CD14-positive monocyte (primary cell): ENCODE measurements at regions not wholly inside any gene's neighbourhood (a gene's known extent, or its start where the extent isn't known, plus 50 kb on each side); places are given as distances from the start of the nearest gene placed in this dataset.

Experiments
- DNase-seq, 3 donors: peaks; one replicate each; pipeline ENCODE4 v3.0.0-alpha.2; 2011 to 2022
- H2AFZ ChIP-seq: 2 replicates; pipeline ENCODE4 v1.6.0; 2012; ENCODE audit warnings: mild to moderate bottlenecking, low read depth, low read length, inconsistent platforms; ENCODE audit not compliant: insufficient read depth, poor library complexity, severe bottlenecking
- H3K27ac ChIP-seq, 2 donors: 1 replicate in 1 of 2; 2 replicates in 1 of 2; pipeline ENCODE4 v1.5.1; 2012 to 2013; ENCODE audit warnings: low read length in 2 of 2, control low read depth in 1 of 2, inconsistent platforms in 1 of 2, low read depth in 1 of 2, mild to moderate bottlenecking in 1 of 2
- H3K27me3 ChIP-seq, 2 donors: one replicate each; pipeline versions ENCODE4 v1.6.0 to v1.6.1; 2011 to 2013; ENCODE audit warnings: low read length in 2 of 2; ENCODE audit not compliant: control insufficient read depth in 2 of 2, insufficient read depth in 2 of 2
- H3K36me3 ChIP-seq, 2 donors: replicated peaks in 1 of 2; 1 replicate in 1 of 2; 2 replicates in 1 of 2; pipeline versions ENCODE4 v1.5.1 to v1.6.1; 2012 to 2013; ENCODE audit warnings: low read length in 2 of 2, control low read depth in 1 of 2, inconsistent platforms in 1 of 2, mild to moderate bottlenecking in 1 of 2; ENCODE audit not compliant: insufficient read depth in 2 of 2, control insufficient read depth in 1 of 2
- H3K4me1 ChIP-seq, 2 donors: 1 replicate in 1 of 2; 2 replicates in 1 of 2; pipeline versions ENCODE4 v1.5.1 to v1.6.1; 2012 to 2013; ENCODE audit warnings: low read length in 2 of 2, control low read depth in 1 of 2, inconsistent platforms in 1 of 2, mild to moderate bottlenecking in 1 of 2, moderate library complexity in 1 of 2; ENCODE audit not compliant: insufficient read depth in 2 of 2, control insufficient read depth in 1 of 2
- H3K4me2 ChIP-seq: replicated peaks from 2 replicates; pipeline ENCODE3; 2012; ENCODE audit warnings: low read length, moderate library complexity, mild to moderate bottlenecking; ENCODE audit not compliant: poor library complexity, severe bottlenecking; ENCODE audit errors: extremely low read depth
- H3K4me3 ChIP-seq, 3 experiments: fragments of 200-600 bp in 1 of 3; sonication (generic) in 1 of 3; replicated peaks in 1 of 3; 1 replicate in 2 of 3; 2 replicates in 1 of 3; pipeline ENCODE4 v1.5.1; 2011 to 2013; ENCODE audit warnings: low read length in 3 of 3, mild to moderate bottlenecking in 3 of 3, control low read depth in 2 of 3, low read depth in 2 of 3, inconsistent platforms in 1 of 3, moderate library complexity in 1 of 3
- H3K79me2 ChIP-seq: 2 replicates; pipeline ENCODE4 v1.6.0; 2012; ENCODE audit warnings: mild to moderate bottlenecking, control low read depth, inconsistent platforms, low read length, moderate library complexity; ENCODE audit not compliant: insufficient read depth
- H3K9ac ChIP-seq: 2 replicates; pipeline ENCODE4 v1.6.0; 2017; ENCODE audit warnings: low read length, mild to moderate bottlenecking; ENCODE audit not compliant: insufficient read depth, poor library complexity, severe bottlenecking
- H3K9me3 ChIP-seq, 2 donors: replicated peaks in 1 of 2; 1 replicate in 1 of 2; 2 replicates in 1 of 2; pipeline versions ENCODE4 v1.5.1 to v1.6.1; 2012 to 2013; ENCODE audit warnings: low read length in 2 of 2, control low read depth in 1 of 2; ENCODE audit not compliant: control insufficient read depth in 1 of 2, insufficient read depth in 1 of 2
- H4K20me1 ChIP-seq: 2 replicates; pipeline ENCODE4 v1.6.0; 2012; ENCODE audit warnings: mild to moderate bottlenecking, low read length, control low read depth, moderate library complexity; ENCODE audit not compliant: insufficient read depth
- H3K27ac Mint-ChIP-seq, 7 donors: one replicate each; pipeline ENCODE4 v1.8.0; 2020; ENCODE audit warnings: mild to moderate bottlenecking in 7 of 7, mixed read lengths in 7 of 7, moderate library complexity in 6 of 7, inconsistent platforms in 2 of 7
- H3K27me3 Mint-ChIP-seq, 3 donors: one replicate each; pipeline ENCODE4 v1.8.0; 2021 to 2022; ENCODE audit warnings: low read depth in 3 of 3, mild to moderate bottlenecking in 3 of 3, mixed read lengths in 3 of 3, moderate library complexity in 3 of 3, inconsistent platforms in 1 of 3
- H3K36me3 Mint-ChIP-seq, 2 donors: one replicate each; pipeline ENCODE4 v1.8.0; 2020; ENCODE audit warnings: mixed read lengths in 2 of 2, inconsistent platforms in 1 of 2, mild to moderate bottlenecking in 1 of 2
- H3K4me1 Mint-ChIP-seq: one replicate; pipeline ENCODE4 v1.8.0; 2020; ENCODE audit warnings: mild to moderate bottlenecking, mixed read lengths
- H3K4me3 Mint-ChIP-seq, 2 donors: one replicate each; pipeline ENCODE4 v1.8.0; 2020; ENCODE audit warnings: mild to moderate bottlenecking in 2 of 2, mixed read lengths in 2 of 2, moderate library complexity in 1 of 2
- H3K9me3 Mint-ChIP-seq, 7 donors: one replicate each; pipeline ENCODE4 v1.8.0; 2020 to 2022; ENCODE audit warnings: mixed read lengths in 7 of 7, mild to moderate bottlenecking in 6 of 7, moderate library complexity in 6 of 7, inconsistent platforms in 2 of 7
- WGBS: methylation state at CpG from one replicate; pipeline ENCODE4 v1.1.5; 2013; ENCODE audit warnings: missing lambda C conversion rate; ENCODE audit not compliant: insufficient coverage; 5-methylcytosine and 5-hydroxymethylcytosine counted together
- intact Hi-C, 2 donors: fragments of 100-400 bp; cut with micrococcal nuclease; formaldehyde crosslinking; loops; one replicate each; pipeline versions ENCODE4 v1.15.0 to v1.15.1; 2023
- TF ChIP-seq, protein P1 (sequence below): fragments of 200-600 bp; IDR thresholded peaks from one replicate; pipeline ENCODE4 v1.8.0; 2022; ENCODE audit warnings: antibody characterized with exemption, mild to moderate bottlenecking

DNA sequence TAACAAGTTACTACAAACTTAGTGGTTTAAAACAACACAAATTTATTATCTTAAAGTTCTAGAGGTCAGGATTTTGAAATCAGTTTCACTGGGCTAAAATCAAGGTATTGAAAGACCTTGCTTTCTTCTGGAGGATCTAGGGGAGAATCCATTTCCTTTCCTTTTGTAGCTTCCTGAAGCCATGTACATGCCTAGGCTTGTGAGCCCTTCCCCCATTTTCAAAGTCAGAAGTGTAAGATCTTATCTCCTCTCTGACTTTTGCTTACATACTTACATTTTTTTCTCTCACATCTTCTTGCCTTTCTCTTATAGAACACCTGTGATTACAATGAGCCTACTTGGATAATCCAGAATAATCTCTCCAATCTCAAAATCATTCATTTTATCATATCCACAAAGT is 78.7 kb upstream of the MBOAT2 start:
- Mint-ChIP-seq H3K36me3 (no peaks in the 10 kb centered on the region), H3K27me3 (peaks cover 0 to 6% (median 4%) of the 10 kb centered on the region in 3 donors), H3K4me3 (no peak overlapping the region), H3K4me1 (no peaks in the 10 kb centered on the region), H3K9me3 (peaks cover 7 to 20% (median 11%) of the 10 kb centered on the region in 7 donors), H3K27ac (no peak overlapping the region)
- no peak for DNase-seq
- Histone ChIP-seq H3K9me3 (peaks cover 0 to 7% of the 10 kb centered on the region in 2 donors), H3K36me3 (no peaks in the 10 kb centered on the region), H2AFZ (no peak overlapping the region), H3K27me3 (no peaks in the 10 kb centered on the region), H4K20me1 (no peaks in the 10 kb centered on the region), H3K79me2 (no peaks in the 10 kb centered on the region), H3K9ac (no peak overlapping the region), H3K27ac (no peak overlapping the region), H3K4me3 (no peak overlapping the region), H3K4me2 (no peak overlapping the region), H3K4me1 (no peaks in the 10 kb centered on the region)
- TF ChIP-seq, protein P1, sequence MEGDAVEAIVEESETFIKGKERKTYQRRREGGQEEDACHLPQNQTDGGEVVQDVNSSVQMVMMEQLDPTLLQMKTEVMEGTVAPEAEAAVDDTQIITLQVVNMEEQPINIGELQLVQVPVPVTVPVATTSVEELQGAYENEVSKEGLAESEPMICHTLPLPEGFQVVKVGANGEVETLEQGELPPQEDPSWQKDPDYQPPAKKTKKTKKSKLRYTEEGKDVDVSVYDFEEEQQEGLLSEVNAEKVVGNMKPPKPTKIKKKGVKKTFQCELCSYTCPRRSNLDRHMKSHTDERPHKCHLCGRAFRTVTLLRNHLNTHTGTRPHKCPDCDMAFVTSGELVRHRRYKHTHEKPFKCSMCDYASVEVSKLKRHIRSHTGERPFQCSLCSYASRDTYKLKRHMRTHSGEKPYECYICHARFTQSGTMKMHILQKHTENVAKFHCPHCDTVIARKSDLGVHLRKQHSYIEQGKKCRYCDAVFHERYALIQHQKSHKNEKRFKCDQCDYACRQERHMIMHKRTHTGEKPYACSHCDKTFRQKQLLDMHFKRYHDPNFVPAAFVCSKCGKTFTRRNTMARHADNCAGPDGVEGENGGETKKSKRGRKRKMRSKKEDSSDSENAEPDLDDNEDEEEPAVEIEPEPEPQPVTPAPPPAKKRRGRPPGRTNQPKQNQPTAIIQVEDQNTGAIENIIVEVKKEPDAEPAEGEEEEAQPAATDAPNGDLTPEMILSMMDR = no peak
- intact Hi-C loops = no loop called here

DNA sequence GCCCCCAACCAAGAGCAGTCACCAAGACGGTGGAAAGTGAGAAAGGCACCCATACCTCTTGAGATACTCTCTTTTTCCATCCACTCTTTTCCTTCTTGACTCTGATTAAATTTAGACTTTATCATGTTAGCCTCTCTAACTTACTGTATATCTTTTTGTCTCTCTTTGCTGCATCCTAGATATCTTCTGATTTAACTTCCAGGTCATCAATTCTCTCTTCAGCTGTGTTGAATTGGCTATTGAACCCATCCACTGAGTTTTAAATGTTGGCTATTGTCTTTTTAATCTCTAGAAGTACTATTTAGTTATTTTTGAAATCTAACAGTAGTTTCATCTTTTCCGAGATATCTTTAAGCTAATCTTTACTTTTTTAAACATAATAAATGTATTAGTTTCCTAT is 78.3 kb upstream of the MBOAT2 start:
- 100% methylated on average over 1 of the region's 2 CpGs for WGBS
- DNase-seq = no peak

More for the DNA sequence above, 78.3 kb upstream of the MBOAT2 start:
- Histone ChIP-seq H3K9ac (no peak overlapping the region), H3K27me3 (no peaks in the 10 kb centered on the region), H3K79me2 (no peaks in the 10 kb centered on the region), H3K36me3 (no peaks in the 10 kb centered on the region), H3K9me3 (peaks cover 0 to 7% of the 10 kb centered on the region in 2 donors), H3K4me1 (no peaks in the 10 kb centered on the region), H3K4me2 (no peak overlapping the region), H2AFZ (no peak overlapping the region), H4K20me1 (no peaks in the 10 kb centered on the region), H3K27ac (no peak overlapping the region), H3K4me3 (no peak overlapping the region)
- peaks cover 0 to 6% (median 4%) of the 10 kb centered on the region in 3 donors for H3K27me3 Mint-ChIP-seq
- TF ChIP-seq, protein P1 = no peak
- H3K36me3 Mint-ChIP-seq = no peaks in the 10 kb centered on the region
- intact Hi-C loops = no loop called here
- H3K9me3 Mint-ChIP-seq = peaks cover 7 to 20% (median 11%) of the 10 kb centered on the region in 7 donors
- no peak overlapping the region for H3K4me3 Mint-ChIP-seq
- no peak overlapping the region for H3K27ac Mint-ChIP-seq
- no peaks in the 10 kb centered on the region for H3K4me1 Mint-ChIP-seq
